HG03469 (cell line): ENCODE measurements at regions not wholly inside any gene's neighbourhood (a gene's known extent, or its start where the extent isn't known, plus 50 kb on each side); places are given as distances from the start of the nearest gene placed in this dataset.
"Not testable (repeated sequence)": the region's sequence is repeated elsewhere in the genome, so short reads cannot be mapped to it uniquely, and the experiment has no call there.

ENCODE experiments used
- ATAC-seq: cut with Tn5 transposase; IDR thresholded peaks from one replicate; pipeline ENCODE4 v1.9.1; 2021; ENCODE audit warnings: mild to moderate bottlenecking, moderate library complexity, moderate number of reproducible peaks; ENCODE audit not compliant: unreplicated experiment

- no peak for ATAC-seq
These were observed 281.0 kb upstream of the DEPDC1 start for GRCh38 chr1:68777851-68778250.

DNA sequence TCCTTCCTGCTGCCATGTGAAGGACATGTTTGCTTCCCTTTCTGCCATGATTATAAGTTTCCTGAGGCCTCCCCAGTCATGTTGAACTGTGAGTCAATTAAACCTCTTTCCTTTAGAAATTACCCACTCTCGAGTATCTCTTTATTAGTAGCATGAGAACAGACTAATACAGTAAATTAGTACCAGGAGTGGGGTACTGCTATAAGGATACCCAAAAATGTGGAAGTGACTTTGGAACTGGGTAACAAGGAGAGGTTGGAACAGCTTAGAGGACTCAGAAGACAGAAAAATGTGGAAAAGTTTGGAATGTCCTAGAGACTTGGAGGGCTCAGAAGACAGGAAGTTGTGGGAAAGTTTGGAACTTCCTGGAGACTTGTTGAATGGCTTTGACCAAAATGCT, 283.0 kb upstream of the DEPDC1 start:
- not testable (repeated sequence) for ATAC-seq

DNA sequence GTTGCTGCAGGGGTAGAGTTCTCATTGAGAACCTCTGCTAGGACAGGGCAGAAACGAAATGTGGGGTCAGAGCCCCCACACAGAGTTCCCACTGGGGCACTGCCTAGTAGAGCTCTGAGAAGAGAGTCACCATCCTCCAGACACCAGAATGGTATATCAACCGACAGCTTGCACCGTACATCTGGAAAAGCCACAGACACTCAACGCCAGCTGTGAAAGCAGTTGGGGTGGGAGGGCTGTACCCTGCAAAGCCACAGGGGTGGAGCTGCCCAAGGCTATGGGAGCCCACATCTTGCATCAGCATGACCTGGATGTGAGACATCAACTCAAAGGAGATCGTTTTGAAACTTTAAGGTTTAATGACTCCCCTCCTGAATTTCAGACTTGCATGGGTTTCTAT, 284.0 kb upstream of the DEPDC1 start:
- no peak for ATAC-seq

GRCh38 chr1:68782890-68783289, 286.0 kb upstream of the DEPDC1 start:
- no peak for ATAC-seq

DNA sequence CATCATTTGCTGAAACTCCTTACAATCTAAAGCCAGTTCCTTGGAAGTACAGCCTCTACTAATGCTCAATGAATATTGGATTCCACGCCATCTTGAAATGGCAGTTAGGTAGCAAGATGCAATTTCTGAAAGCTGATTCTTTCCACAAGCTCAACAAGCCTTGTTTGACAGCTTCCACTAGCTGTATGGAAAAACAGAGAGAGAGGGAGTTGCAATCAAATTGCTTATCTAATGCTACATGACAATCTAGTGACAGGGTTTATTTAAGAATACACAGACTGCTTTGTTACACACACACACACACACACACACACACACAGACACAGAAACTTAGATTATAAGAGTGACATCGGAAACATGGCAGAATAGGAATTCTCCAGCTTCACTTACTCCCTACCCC, 288.4 kb upstream of the DEPDC1 start:
- ATAC-seq: no peak

- ATAC-seq: no peak
These were observed 291.9 kb upstream of the DEPDC1 start for GRCh38 chr1:68788762-68789161.

- no peak for ATAC-seq
These were observed 294.9 kb upstream of the DEPDC1 start for GRCh38 chr1:68791800-68792199.

DNA sequence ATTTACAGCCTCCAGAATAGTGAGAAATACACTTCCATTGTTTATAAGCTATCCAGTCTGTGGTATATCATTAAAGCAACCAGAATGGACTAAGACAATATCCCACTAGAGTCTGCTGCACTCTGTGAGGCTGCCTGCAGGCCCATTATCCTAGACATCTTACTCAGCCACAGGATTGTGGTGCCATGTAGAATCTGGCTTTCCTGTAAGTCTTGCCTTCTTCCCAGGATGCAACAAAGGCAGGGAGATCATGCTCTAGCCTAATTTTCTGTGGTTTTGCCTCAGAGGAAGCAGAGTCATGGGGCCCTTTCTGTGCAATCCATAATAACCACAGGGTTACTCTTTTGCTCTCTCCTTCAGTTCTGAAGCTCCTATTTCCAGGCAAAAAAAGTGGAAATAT, 299.1 kb upstream of the DEPDC1 start:
- no peak for ATAC-seq

GRCh38 chr1:68796888-68797287, 300.0 kb upstream of the DEPDC1 start:
- no peak for ATAC-seq

GRCh38 chr1:68798071-68798470, 301.2 kb upstream of the DEPDC1 start:
- no peak for ATAC-seq

GRCh38 chr1:68799096-68799495, 302.2 kb upstream of the DEPDC1 start:
- ATAC-seq: no peak

DNA sequence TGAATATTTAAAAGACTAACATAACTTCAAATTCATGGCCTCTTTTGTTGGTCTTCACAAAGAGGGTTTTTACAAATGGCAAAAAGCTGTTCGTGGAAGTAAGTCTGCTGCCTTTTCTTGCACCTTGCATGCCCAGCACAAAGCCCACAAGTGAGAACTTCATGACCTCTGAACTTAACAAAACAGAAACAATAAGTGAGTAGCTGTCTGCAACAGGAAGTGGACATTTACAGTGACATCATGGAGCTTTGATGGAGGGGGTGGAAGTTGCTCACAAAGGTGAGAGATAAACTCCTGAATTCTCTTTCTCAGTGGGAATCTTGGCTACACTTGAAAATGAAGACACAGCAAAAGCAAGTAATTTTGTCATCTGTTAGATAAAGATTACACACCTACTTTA, 303.3 kb upstream of the DEPDC1 start:
- ATAC-seq: no peak

DNA sequence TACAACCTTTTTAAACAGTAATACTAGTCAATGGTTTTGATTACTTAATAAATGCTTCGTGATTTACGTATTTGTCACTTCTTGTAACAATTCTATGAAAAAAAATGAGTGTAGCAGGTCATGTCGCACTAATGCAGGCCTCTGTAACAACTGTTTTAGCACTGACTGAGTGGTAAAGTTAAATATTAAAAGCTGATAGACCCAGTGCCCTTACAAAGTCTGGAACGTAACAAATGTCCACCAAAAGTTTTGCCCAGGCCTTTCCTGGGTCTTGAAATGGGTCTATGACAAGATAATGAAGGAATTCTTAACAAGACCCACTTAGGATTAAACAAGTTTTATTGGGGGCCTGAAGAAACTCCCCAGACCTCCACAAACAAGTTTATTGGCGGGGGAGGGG, 304.6 kb upstream of the DEPDC1 start:
- ATAC-seq: no peak

GRCh38 chr1:68805097-68805641, 308.3 kb upstream of the DEPDC1 start:
- ATAC-seq: no peak

GRCh38 chr1:68808351-68808750, 311.5 kb upstream of the DEPDC1 start:
- ATAC-seq: no peak

DNA sequence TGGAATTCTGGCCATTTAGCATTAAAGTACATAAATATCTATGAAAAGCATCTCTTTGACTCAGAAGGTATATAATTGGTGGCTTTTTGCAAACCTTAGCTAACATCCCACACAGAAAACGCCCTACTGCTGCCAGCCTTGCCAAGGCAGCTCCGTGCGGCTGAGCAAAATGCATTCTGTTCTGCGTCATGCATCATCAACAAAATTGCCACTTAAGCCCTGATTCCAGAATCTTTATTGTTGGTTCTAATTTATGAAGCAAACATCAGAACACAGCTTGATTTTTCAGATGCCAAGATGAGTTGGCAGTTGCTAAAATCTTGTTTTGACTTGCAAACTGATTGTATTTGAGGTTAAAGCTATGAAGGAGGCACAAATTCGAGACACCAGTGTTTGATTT, 314.9 kb upstream of the DEPDC1 start:
- ATAC-seq: no peak

DNA sequence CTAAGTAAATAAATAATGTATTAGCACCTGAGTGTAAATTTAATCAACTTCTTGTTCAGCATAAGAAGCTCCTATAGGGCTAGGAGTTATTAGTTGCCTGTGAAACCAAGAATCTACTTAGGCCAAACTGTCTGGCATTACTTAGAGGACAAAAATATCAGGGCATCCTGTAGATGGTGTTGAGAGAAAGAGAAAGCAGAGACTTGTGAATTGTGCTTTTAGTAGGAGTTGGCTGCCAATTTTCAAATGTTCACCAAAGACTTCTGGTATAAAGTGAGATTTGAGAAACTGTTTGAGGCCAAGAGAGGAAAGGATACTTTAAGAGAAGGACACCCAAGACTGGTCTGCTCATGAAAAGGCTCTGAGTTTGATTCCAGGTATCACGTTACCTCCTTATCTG, 315.5 kb upstream of the DEPDC1 start:
- no peak for ATAC-seq

- no peak for ATAC-seq
These were observed 317.2 kb upstream of the DEPDC1 start for GRCh38 chr1:68814067-68814466.

DNA sequence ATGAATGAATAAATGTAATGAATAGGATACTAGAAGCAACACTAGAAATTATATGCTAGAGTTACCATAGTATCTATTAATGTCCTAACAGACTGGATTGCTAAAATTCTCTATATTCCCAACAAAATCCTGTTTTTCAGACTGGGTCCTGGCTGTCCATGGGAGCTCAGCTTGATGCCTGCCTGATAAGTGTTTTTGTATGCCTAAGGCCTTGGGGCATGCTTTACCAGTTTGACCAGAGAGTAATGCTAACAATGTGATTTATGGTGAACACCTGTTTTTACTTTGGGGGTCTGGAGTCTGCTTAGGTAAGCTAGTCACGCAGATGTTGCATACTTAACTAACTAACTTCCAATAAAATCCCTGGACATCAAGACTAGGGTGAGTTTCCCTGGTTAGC, 318.8 kb upstream of the DEPDC1 start:
- ATAC-seq: no peak

GRCh38 chr1:68817505-68818210, 320.8 kb upstream of the DEPDC1 start:
- ATAC-seq: not testable (repeated sequence)

DNA sequence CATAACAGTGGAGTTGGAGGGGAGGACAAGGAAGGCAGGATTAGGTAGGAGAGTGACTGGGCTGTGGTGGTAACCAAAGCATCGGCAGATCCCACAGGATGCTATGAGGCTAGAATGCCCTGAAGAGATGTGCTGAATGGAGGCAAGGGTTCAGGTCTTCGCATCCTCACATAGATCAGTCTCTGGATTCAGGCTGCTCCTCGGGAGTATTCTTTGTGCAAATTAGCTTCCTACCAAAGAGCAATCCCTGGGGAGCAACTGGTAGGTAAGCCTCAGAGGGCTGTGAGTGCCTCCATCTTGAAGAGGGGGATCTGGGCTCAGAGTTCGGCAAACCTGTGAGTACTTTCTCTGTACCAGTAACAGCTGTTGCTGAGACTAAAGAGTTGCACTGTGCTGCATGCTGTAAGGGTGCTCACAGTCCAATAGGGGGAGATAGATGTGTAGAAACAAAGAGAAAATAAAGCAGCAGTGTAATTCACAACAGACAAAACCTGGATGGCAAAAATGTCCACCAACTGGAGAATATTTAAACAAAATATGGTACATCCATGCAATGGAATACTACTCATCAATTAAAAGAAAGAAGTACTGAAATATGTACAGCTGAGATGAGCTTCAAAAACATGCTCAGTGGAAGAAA, 322.4 kb upstream of the DEPDC1 start:
- ATAC-seq: no peak

DNA sequence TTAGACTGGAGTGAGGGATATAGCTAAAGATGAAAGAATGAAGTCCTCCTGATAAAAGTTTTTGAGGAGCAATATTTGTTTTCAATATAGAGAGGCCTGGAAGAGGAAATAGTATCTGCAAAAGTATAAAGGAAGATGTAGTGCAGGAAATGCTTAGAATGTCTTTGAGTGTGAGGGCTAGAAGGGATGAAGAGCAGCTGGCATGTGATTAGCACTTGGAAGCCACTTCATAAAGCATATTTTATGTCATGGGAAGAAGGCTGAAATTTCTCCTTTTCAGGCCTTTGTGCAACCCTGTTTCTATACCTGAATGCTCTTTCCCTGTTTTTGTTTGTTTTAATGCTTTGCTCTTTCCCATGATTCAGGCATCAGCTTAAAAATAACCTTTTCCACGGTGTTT, 323.3 kb upstream of the DEPDC1 start:
- no peak for ATAC-seq

DNA sequence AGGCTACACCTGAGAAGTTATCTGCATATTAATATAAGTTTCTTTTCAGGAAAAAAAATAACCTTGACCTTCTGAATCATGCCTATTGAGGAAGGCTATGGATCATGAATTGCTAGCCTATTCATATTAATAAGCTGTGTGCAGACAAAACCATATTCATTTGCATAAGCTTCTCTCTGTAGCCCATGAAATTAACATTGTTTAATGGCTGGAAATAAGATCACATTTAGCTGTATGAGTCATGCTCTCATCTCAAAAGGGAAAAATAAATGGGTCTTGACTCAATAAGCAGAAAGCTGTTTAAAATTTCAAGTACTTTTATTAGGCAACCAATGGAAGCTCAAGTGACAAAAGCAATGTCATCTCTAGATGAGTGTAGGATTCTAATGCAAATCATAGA, 330.0 kb upstream of the DEPDC1 start:
- no peak for ATAC-seq
